Stimulated activated CD4-positive, alpha-beta T cell treated with anti-CD3 and anti-CD28 coated beads, Interleukin-12 subunit alpha, Interleukin-12 subunit beta, amount 100 ng/mL, for 48 hours (primary cell): ENCODE measurements at regions not wholly inside any gene's neighbourhood (a gene's known extent, or its start where the extent isn't known, plus 50 kb on each side); places are given as distances from the start of the nearest gene placed in this dataset.

Experiments used
- DNase-seq, 3 donors: peaks; one replicate each; pipeline ENCODE4 v3.0.0-alpha.2; 2020; ENCODE audit warnings: low read depth in 2 of 3, low spot score in 1 of 3

- no peak for DNase-seq
Observed at GRCh38 chr15:61295239-61295638, 66.1 kb upstream of the RORA start.

- DNase-seq: no peak
Observed at GRCh38 chr15:61282661-61283060, 53.6 kb upstream of the RORA start.

DNA sequence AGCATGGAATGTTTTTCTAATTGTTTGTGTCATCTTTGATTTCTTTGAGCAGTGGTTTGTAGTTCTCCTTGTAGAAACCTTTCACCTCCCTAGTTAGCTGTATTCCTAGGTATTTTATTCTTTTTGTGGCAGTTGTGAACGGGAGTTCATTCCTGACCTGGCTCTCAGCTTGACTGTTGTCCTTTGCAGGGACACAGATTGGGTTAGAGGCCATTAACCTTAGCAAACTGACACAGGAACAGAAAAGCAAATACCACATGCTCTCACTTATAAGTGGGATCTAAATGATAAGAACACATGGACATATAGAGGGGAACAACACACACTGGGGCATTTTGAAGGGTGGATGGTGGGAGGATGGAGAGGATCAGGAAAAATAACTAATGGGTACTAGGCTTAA, 52.2 kb upstream of the RORA start:
- DNase-seq: no peak
